ENCODE measurements at regions not wholly inside any gene's neighbourhood (a gene's known extent, or its start where the extent isn't known, plus 50 kb on each side); places are given as distances from the start of the nearest gene placed in this dataset.

DNA sequence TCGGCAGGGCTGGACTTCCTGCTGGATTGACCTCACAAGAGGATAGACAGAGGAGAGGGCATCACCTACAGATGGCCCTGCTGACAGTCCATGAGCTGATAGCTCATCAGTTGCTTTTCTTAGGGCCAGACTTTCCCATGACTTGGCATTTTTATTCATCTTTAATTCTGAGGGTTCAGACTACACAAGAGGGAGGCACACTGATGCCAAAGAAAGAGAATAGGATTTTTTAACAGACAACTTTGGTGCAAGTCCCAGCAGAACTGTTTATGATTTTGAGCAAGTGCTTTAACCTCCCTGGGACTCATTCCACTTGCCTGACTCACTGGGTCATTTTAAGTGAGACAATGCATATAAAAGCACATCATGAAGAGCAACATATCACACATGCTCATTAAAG lies 299.2 kb downstream of the INSIG2 start:
- TF ChIP-seq, protein P1, sequence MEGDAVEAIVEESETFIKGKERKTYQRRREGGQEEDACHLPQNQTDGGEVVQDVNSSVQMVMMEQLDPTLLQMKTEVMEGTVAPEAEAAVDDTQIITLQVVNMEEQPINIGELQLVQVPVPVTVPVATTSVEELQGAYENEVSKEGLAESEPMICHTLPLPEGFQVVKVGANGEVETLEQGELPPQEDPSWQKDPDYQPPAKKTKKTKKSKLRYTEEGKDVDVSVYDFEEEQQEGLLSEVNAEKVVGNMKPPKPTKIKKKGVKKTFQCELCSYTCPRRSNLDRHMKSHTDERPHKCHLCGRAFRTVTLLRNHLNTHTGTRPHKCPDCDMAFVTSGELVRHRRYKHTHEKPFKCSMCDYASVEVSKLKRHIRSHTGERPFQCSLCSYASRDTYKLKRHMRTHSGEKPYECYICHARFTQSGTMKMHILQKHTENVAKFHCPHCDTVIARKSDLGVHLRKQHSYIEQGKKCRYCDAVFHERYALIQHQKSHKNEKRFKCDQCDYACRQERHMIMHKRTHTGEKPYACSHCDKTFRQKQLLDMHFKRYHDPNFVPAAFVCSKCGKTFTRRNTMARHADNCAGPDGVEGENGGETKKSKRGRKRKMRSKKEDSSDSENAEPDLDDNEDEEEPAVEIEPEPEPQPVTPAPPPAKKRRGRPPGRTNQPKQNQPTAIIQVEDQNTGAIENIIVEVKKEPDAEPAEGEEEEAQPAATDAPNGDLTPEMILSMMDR (IDR thresholded peaks at IDR 0.05; ENCODE audit: poor library complexity) = no peak
- TF ChIP-seq EZH2 (IDR thresholded peaks at IDR 0.05; ENCODE audit: borderline replicate concordance) (no peak), EZH2phosphoT487 (IDR thresholded peaks at IDR 0.05; ENCODE audit: low read depth, severe bottlenecking, unreplicated experiment) (no peak)

Data from hepatocyte (in vitro differentiated cells).